ENCODE measurements at regions not wholly inside any gene's neighbourhood (a gene's known extent, or its start where the extent isn't known, plus 50 kb on each side); places are given as distances from the start of the nearest gene placed in this dataset.

DNA sequence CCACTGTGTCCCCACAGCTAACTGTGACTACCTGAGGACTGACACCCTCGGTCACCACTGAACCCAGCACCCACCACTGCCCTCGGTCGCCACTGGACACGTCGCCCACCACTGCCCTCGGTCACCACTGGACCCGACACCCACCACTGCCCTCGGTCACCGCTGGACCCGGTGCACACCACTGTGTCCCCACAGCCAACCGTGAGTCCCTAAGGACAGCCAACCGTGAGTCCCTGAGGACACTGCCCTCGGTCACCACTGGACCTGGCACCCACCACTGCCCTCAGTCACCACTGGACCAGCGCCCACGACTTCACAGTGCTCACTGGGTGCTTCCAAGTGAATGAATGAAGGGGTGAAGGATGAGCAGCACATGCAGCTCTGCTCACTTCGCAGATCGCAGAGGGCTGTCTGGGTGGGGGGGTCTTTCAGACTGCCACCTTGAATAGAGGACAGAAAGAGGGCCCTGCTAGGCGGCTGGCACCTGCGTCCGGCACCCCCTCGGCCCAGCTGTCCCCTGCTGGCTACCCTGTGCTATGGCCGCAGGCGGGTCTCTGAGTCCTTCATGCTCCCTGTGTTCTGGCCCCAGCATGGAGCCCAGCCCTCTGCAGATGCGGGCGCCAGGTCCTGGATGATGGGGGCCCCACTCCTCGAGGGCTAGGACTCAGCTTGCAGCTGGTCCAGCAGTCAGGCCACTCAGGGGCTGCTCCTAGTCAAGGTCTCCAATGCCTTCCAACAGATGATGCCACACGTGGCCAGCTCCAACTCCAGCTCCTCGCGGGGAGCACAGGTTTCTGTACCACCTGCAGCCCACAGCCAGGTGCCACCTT is 51.4 kb upstream of the GPC1 start:
- CTCF ChIA-PET, result no interaction called here

DNA sequence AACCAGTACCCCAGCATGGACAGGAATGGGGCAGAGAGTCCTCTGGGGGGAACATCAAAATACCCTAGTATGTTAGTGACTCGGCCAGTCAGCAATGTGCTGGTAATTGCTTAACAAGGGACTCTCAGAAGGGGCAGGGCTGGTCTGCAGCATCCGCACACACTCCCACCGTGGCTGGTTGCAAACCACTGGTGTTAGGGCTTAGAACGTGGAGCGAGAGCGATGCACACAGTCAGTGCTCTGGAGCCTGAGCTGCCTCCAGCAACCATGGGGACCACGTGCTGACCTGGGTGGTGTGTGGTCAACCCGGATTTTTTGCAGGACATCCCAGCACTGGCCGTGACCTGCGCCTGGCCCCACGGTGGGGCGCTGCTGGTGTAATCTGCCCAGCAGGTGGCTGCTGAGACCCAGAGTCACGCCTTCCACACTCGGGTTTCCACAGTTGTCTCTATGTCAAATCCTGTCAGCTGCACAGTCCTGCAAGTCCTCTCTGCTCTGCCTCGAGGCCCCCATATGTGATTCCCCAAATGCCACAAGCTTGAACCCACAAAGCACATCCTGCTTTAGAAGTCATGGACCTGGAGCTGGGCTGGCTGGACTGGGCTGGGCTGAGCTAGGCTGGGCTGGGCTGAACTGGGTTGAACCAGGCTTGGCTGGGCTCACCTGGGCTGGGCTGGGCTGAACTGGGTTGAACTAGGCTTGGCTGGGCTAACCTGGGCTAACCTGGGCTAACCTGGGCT is 50.6 kb upstream of the GPC1 start:
- POLR2A ChIA-PET, result interaction anchor here (0.6 kb wide), 1 partner anchor 135 kb away, joined by 3 read pairs; no protein-coding TSS in a partner anchor

More for the DNA sequence above, 51.4 kb upstream of the GPC1 start:
- POLR2A ChIA-PET, result no interaction called here

DNA sequence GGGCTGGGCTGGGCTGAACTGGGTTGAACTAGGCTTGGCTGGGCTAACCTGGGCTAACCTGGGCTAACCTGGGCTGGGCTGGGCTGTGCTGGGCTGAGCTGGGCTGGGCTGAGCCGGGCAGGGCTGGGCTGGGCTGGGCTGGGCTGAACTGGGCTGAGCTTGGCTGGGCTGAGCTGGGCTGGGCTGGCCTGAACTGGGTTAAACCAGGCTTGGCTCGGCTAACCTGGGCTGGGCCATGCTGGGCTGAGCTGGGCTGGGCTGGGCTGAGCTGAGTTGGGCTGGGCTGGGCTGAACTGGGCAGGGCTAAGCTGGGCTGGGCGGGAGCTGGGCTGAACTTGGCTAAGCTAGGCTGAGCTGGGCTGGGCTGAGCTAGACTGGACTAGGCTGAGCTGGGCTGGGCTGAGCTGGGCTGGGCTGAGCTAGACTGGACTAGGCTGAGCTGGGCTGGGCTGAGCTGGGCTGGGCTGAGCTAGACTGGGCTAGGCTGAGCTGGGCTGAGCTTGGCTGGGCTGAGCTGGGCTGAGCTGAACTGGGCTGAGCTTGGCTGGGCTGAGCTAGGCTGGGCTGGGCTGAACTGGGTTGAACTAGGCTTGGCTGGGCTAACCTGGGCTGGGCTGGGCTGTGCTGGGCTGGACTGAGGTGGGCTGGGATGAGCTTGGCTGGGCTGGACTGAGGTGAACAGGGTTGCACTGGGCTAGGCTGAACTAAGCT is 49.9 kb upstream of the GPC1 start:
- POLR2A ChIA-PET, result interaction anchor here (0.6 kb wide), 1 partner anchor 135 kb away, joined by 3 read pairs; no protein-coding TSS in a partner anchor
- CTCF ChIA-PET, result interaction anchor here (0.7 kb wide), 1 partner anchor 158 kb away, joined by 3 read pairs; no protein-coding TSS in a partner anchor

More for the DNA sequence above, 50.6 kb upstream of the GPC1 start:
- CTCF ChIA-PET, result no interaction called here

Data from activated CD8-positive, alpha-beta memory T cell treated with anti-CD3 and anti-CD28 coated beads for 36 hours (primary cell).